ENCODE measurements at regions not wholly inside any gene's neighbourhood (a gene's known extent, or its start where the extent isn't known, plus 50 kb on each side); places are given as distances from the start of the nearest gene placed in this dataset.

- intact Hi-C loops (cut with DNase I; ENCODE audit: low total_unique reads) = no loop called here
- Histone ChIP-seq H3K4me1 (no peaks in the 10 kb centered on the region), H3K4me3 (no peak overlapping the region), H3K27ac (no peak overlapping the region), H3K36me3 (no peaks in the 10 kb centered on the region), H3K9me3 (no peaks in the 10 kb centered on the region), H3K27me3 (no peaks in the 10 kb centered on the region)
- DNase-seq = no peak
- no peak for TF ChIP-seq POLR2A (IDR thresholded peaks at IDR 0.05)
- TF ChIP-seq CTCF (IDR thresholded peaks at IDR 0.05 in 4 of 5, conservative IDR thresholded peaks at IDR 0.05 in 1 of 5) = no peak
- ATAC-seq = no peak
- in situ Hi-C loops (cut with MboI; ENCODE audit: low sequenced_read_pairs in 4 of 4) = loop anchor here in 3 of 4 donors (25.0 kb wide), 1 partner anchor 420 kb away; the partner anchor contains the start of gene GSG1L (in 3 of the 3)
These were observed 92.8 kb downstream of the KATNIP start for GRCh38 chr16:27642756-27643155.

GRCh38 chr16:27644165-27644564 is 94.2 kb downstream of the KATNIP start:
- Histone ChIP-seq H3K9me3 (no peaks in the 10 kb centered on the region), H3K36me3 (no peaks in the 10 kb centered on the region), H3K4me3 (no peak overlapping the region), H3K27ac (no peak overlapping the region), H3K4me1 (no peaks in the 10 kb centered on the region), H3K27me3 (no peaks in the 10 kb centered on the region)
- DNase-seq (no peak), ATAC-seq (no peak)
- intact Hi-C loops (cut with DNase I; ENCODE audit: low total_unique reads) (no loop called here), in situ Hi-C loops (cut with MboI; ENCODE audit: low sequenced_read_pairs in 4 of 4) (loop anchor here in 3 of 4 donors (25.0 kb wide), 1 partner anchor 418 kb away; the partner anchor contains the start of gene GSG1L (in 3 of the 3))
- TF ChIP-seq CTCF (IDR thresholded peaks at IDR 0.05 in 4 of 5, conservative IDR thresholded peaks at IDR 0.05 in 1 of 5) (no peak), POLR2A (IDR thresholded peaks at IDR 0.05) (no peak)

- DNase-seq (no peak), ATAC-seq (no peak)
- intact Hi-C loops (cut with DNase I; ENCODE audit: low total_unique reads) (no loop called here), in situ Hi-C loops (cut with MboI; ENCODE audit: low sequenced_read_pairs in 4 of 4) (loop anchor here in 3 of 4 donors (25.0 kb wide), 1 partner anchor 417 kb away; the partner anchor contains the start of gene GSG1L (in 3 of the 3))
- Histone ChIP-seq H3K27ac (no peak overlapping the region), H3K36me3 (no peaks in the 10 kb centered on the region), H3K9me3 (no peaks in the 10 kb centered on the region), H3K4me1 (peaks cover 0 to 4% of the 10 kb centered on the region in 2 donors), H3K27me3 (no peaks in the 10 kb centered on the region), H3K4me3 (no peak overlapping the region)
- TF ChIP-seq CTCF (IDR thresholded peaks at IDR 0.05 in 4 of 5, conservative IDR thresholded peaks at IDR 0.05 in 1 of 5) (no peak), POLR2A (IDR thresholded peaks at IDR 0.05) (no peak)
These were observed 95.5 kb downstream of the KATNIP start for GRCh38 chr16:27645396-27645795.

GRCh38 chr16:27646806-27647205 is 96.9 kb downstream of the KATNIP start:
- ATAC-seq (no peak), DNase-seq (no peak)
- Histone ChIP-seq H3K27me3 (no peaks in the 10 kb centered on the region), H3K4me3 (no peak overlapping the region), H3K27ac (no peak overlapping the region), H3K36me3 (no peaks in the 10 kb centered on the region), H3K9me3 (no peaks in the 10 kb centered on the region), H3K4me1 (peaks cover 0 to 9% of the 10 kb centered on the region in 2 donors)
- TF ChIP-seq CTCF (IDR thresholded peaks at IDR 0.05 in 4 of 5, conservative IDR thresholded peaks at IDR 0.05 in 1 of 5) = no peak
- TF ChIP-seq POLR2A (IDR thresholded peaks at IDR 0.05) = no peak
- in situ Hi-C loops (cut with MboI; ENCODE audit: low sequenced_read_pairs in 4 of 4) = loop anchor here in 3 of 4 donors (25.0 kb wide), 1 partner anchor 415 kb away; the partner anchor contains the start of gene GSG1L (in 3 of the 3)
- intact Hi-C loops (cut with DNase I; ENCODE audit: low total_unique reads) = no loop called here

- TF ChIP-seq CTCF (IDR thresholded peaks at IDR 0.05 in 4 of 5, conservative IDR thresholded peaks at IDR 0.05 in 1 of 5) (no peak), POLR2A (IDR thresholded peaks at IDR 0.05) (no peak)
- Histone ChIP-seq H3K27me3 (no peaks in the 10 kb centered on the region), H3K4me3 (no peak overlapping the region), H3K36me3 (no peaks in the 10 kb centered on the region), H3K27ac (no peak overlapping the region), H3K9me3 (no peaks in the 10 kb centered on the region), H3K4me1 (peaks cover 0 to 9% of the 10 kb centered on the region in 2 donors)
- intact Hi-C loops (cut with DNase I; ENCODE audit: low total_unique reads) = no loop called here
- no peak for DNase-seq
- no peak for ATAC-seq
- in situ Hi-C loops (cut with MboI; ENCODE audit: low sequenced_read_pairs in 4 of 4) = loop anchor here in 3 of 4 donors (25.0 kb wide), 1 partner anchor 413 kb away; the partner anchor contains the start of gene GSG1L (in 3 of the 3)
These were observed 99.1 kb downstream of the KATNIP start for GRCh38 chr16:27649021-27649420.

All from gastrocnemius medialis (tissue), 4 donors.